NCI-H446 (cell line): ENCODE measurements at regions not wholly inside any gene's neighbourhood (a gene's known extent, or its start where the extent isn't known, plus 50 kb on each side); places are given as distances from the start of the nearest gene placed in this dataset.

ENCODE experiments used
- DNase-seq, 2 experiments: peaks; one replicate each; lab custom pipeline; 2025; lab: John Stamatoyannopoulos, UW

GRCh38 chr9:16951502-16951901, 81.0 kb upstream of the BNC2 start:
- DNase-seq, result no peak

- no peak for DNase-seq
These were observed 79.6 kb upstream of the BNC2 start for GRCh38 chr9:16950051-16950450.

GRCh38 chr9:16930578-16930977, 60.1 kb upstream of the BNC2 start:
- no peak for DNase-seq

GRCh38 chr9:16928179-16928945, 57.9 kb upstream of the BNC2 start:
- DNase-seq, result no peak

- no peak for DNase-seq
These were observed 55.0 kb upstream of the BNC2 start for GRCh38 chr9:16925426-16925825.

- no peak for DNase-seq
These were observed 53.9 kb upstream of the BNC2 start for GRCh38 chr9:16924311-16924915.

- no peak for DNase-seq
These were observed 51.4 kb upstream of the BNC2 start for GRCh38 chr9:16921855-16922254.
